ENCODE measurements at regions not wholly inside any gene's neighbourhood (a gene's known extent, or its start where the extent isn't known, plus 50 kb on each side); places are given as distances from the start of the nearest gene placed in this dataset.
A peak's percentile ranks its signal among the peaks of the same experiment; 100 is the strongest.

- 67% methylated on average over 5 of the region's 5 CpGs; no CpG with 5 or more reads in 1 of the 2 experiments for WGBS, 2 experiments (ENCODE audit: extremely low coverage in 1 of 2, insufficient coverage in 1 of 2, insufficient read length in 1 of 2, insufficient replicate concordance in 2 of 2, low coverage in 1 of 2, low lambda C conversion rate in 2 of 2, missing lambda C conversion rate in 1 of 2)
- no peak overlapping the region for H3K23ac ChIP-seq (ENCODE audit: insufficient read length)
- no peaks in the 10 kb centered on the region for H4K20me1 ChIP-seq (replicated peaks in 1 of 2; ENCODE audit: control insufficient read depth in 1 of 2, insufficient read depth in 2 of 2, low read length in 2 of 2)
- H3K4me2 ChIP-seq (ENCODE audit: insufficient read depth in 1 of 2, low read depth in 2 of 2, low read length in 2 of 2), result peak overlapping the region in 1 of 2 experiments; percentile 26; a peak in 2 of 4 replicates
- H3K79me1 ChIP-seq (ENCODE audit: low read depth, low read length), result no peaks in the 10 kb centered on the region
- H3K4ac ChIP-seq (replicated peaks; ENCODE audit: insufficient read length, low read depth, low read length), result no peak overlapping the region
- H4K5ac ChIP-seq (ENCODE audit: insufficient read length, low read depth, low read length), result no peak overlapping the region
- H3K27ac ChIP-seq (ENCODE audit: low read depth, low read length), result no peak overlapping the region
- no peak overlapping the region for H4K8ac ChIP-seq (ENCODE audit: extremely low read depth, insufficient read depth, low read length)
- H3K4me1 ChIP-seq (replicated peaks in 1 of 4; ENCODE audit: control insufficient read depth in 3 of 4, insufficient read depth in 4 of 4, low read length in 3 of 4), result peaks cover 0 to 7% (median 5%) of the 10 kb centered on the region in 4 experiments; a peak in 3 of 7 replicates
- no peak overlapping the region for H2AK5ac ChIP-seq (ENCODE audit: low read depth, low read length)
- H2AFZ ChIP-seq (ENCODE audit: low read length), result peak overlapping the region; percentile 83
- no peaks in the 10 kb centered on the region for H3K9me3 ChIP-seq (ENCODE audit: insufficient read depth in 2 of 2, low read depth in 1 of 2, low read length in 1 of 2)
- no peak overlapping the region for H4K91ac ChIP-seq (replicated peaks; ENCODE audit: insufficient read length, low read length)
- no peak overlapping the region for H2BK12ac ChIP-seq (ENCODE audit: low read depth, low read length)
- H3K9ac ChIP-seq (replicated peaks in 1 of 4; ENCODE audit: extremely low read depth in 1 of 4, low read depth in 3 of 4, low read length in 3 of 4), result no peak overlapping the region
- no peak overlapping the region for H2BK120ac ChIP-seq (replicated peaks; ENCODE audit: low read depth, low read length)
- no peak overlapping the region for H2BK20ac ChIP-seq (ENCODE audit: low read length)
- H3K27me3 ChIP-seq (replicated peaks in 1 of 4; ENCODE audit: control insufficient read depth in 3 of 4, extremely low read depth in 1 of 4, insufficient read depth in 3 of 4, low read length in 3 of 4), result no peaks in the 10 kb centered on the region
- no peaks in the 10 kb centered on the region for H3K79me2 ChIP-seq (ENCODE audit: control insufficient read depth in 1 of 2, insufficient read depth in 2 of 2, low read length in 2 of 2)
- ChIA-PET POLR2A (ENCODE audit: partially characterized antibody) (no interaction called here), CTCF (ENCODE audit: partially characterized antibody) (interaction anchor here (0.9 to 1.8 kb wide), 8 partner anchors 8 to 432 kb away, joined by 3 to 7 read pairs (median 4); no protein-coding TSS in a partner anchor)
- no peak for TF ChIP-seq HDAC2 (IDR thresholded peaks at IDR 0.05; ENCODE audit: borderline replicate concordance in 1 of 2, low read depth in 2 of 2, low read length in 2 of 2)
- TF ChIP-seq TEAD4 (IDR thresholded peaks at IDR 0.05; ENCODE audit: low read depth, low read length), result peak; percentile 27; the same call in 1 of the 2 replicates
- no peak for TF ChIP-seq MAFK (IDR thresholded peaks at IDR 0.05; ENCODE audit: low read depth, low read length)
- TF ChIP-seq, protein P1, sequence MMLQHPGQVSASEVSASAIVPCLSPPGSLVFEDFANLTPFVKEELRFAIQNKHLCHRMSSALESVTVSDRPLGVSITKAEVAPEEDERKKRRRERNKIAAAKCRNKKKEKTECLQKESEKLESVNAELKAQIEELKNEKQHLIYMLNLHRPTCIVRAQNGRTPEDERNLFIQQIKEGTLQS (IDR thresholded peaks at IDR 0.05; ENCODE audit: insufficient read depth, low read depth, low read length), result no peak
- FAIRE-seq (no peak), DNase-seq (ENCODE audit: low read depth in 1 of 2, low spot score in 2 of 2) (no peak)
- no peak overlapping the region for H2BK5ac ChIP-seq (ENCODE audit: low read depth, low read length)
- no peak overlapping the region for H3K56ac ChIP-seq (replicated peaks; ENCODE audit: insufficient read length, low read depth, low read length)
- no peak overlapping the region for H3K4me3 ChIP-seq (ENCODE audit: extremely low read depth in 1 of 4, insufficient read depth in 2 of 4, low read depth in 3 of 4, low read length in 4 of 4)
- H2BK15ac ChIP-seq (ENCODE audit: low read length), result no peak overlapping the region; the same call in 1 of the 2 replicates
- H3K18ac ChIP-seq (ENCODE audit: extremely low read depth, low read length), result peak overlapping the region; percentile 52; the same call in 1 of the 2 replicates
- H3K23me2 ChIP-seq (ENCODE audit: low read depth, low read length), result no peaks in the 10 kb centered on the region
- no peaks in the 10 kb centered on the region for H3K36me3 ChIP-seq (ENCODE audit: control insufficient read depth in 2 of 4, insufficient read depth in 4 of 4, low read length in 3 of 4)
- no peak overlapping the region for H3K14ac ChIP-seq (ENCODE audit: insufficient read length)
These were observed 63.3 kb upstream of the PAXBP1 start for GRCh38 chr21:32834916-32835235.
